WTC11 (cell line): ENCODE measurements at regions not wholly inside any gene's neighbourhood (a gene's known extent, or its start where the extent isn't known, plus 50 kb on each side); places are given as distances from the start of the nearest gene placed in this dataset.

Experiments
- CBFB ChIP-seq: sonication (generic); formaldehyde crosslinking; IDR thresholded peaks from 2 replicates; pipeline ENCODE4 v1.8.1; 2022; ENCODE audit warnings: mild to moderate bottlenecking, low read depth, missing genetic modification reagents
- CREB1 ChIP-seq: sonication (generic); formaldehyde crosslinking; IDR thresholded peaks from 2 replicates; pipeline ENCODE4 v1.8.0; 2023; ENCODE audit warnings: mild to moderate bottlenecking, missing genetic modification reagents
- ESRRA ChIP-seq: sonication (generic); formaldehyde crosslinking; IDR thresholded peaks from 2 replicates; pipeline ENCODE4 v1.8.1; 2022; ENCODE audit warnings: mild to moderate bottlenecking, missing genetic modification reagents, borderline replicate concordance
- JUN ChIP-seq: sonication (generic); formaldehyde crosslinking; IDR thresholded peaks from 2 replicates; pipeline ENCODE4 v1.8.0; 2023; ENCODE audit warnings: mild to moderate bottlenecking, missing genetic modification reagents
- NFYB ChIP-seq: sonication (generic); formaldehyde crosslinking; conservative IDR thresholded peaks from 2 replicates; pipeline ENCODE4 v1.8.0; 2022; ENCODE audit warnings: low read depth, missing genetic modification reagents
- NR1H2 ChIP-seq: sonication (generic); formaldehyde crosslinking; IDR thresholded peaks from 2 replicates; pipeline ENCODE4 v1.9.0; 2021; ENCODE audit warnings: mild to moderate bottlenecking, moderate library complexity, missing genetic modification reagents
- NR2C2 ChIP-seq: sonication (generic); formaldehyde crosslinking; IDR thresholded peaks from 2 replicates; pipeline ENCODE4 v1.8.0; 2022; ENCODE audit warnings: mild to moderate bottlenecking, missing genetic modification reagents
- ZNF416 ChIP-seq: fragments of 250-450 bp; sonication (Bioruptor Pico); IDR thresholded peaks from 2 replicates; pipeline ENCODE4 v1.9.0; 2021; ENCODE audit warnings: mild to moderate bottlenecking, inconsistent platforms
- ZNF671 ChIP-seq: fragments of 250-450 bp; sonication (Bioruptor Pico); IDR thresholded peaks from 2 replicates; pipeline ENCODE4 v1.8.0; 2021; ENCODE audit warnings: mild to moderate bottlenecking
- TF ChIP-seq, protein P1 (sequence below): fragments of 200-600 bp; IDR thresholded peaks from 2 replicates; pipeline ENCODE4 v1.8.0; 2022; ENCODE audit warnings: antibody characterized with exemption
- TF ChIP-seq, protein P2 (sequence below): sonication (generic); formaldehyde crosslinking; IDR thresholded peaks from 2 replicates; pipeline ENCODE4 v1.8.1; 2022; ENCODE audit warnings: low read depth, missing genetic modification reagents, borderline replicate concordance
- TF ChIP-seq, protein P3 (sequence below): sonication (generic); formaldehyde crosslinking; IDR thresholded peaks from 2 replicates; pipeline ENCODE4 v1.8.1; 2023; ENCODE audit warnings: mild to moderate bottlenecking, missing genetic modification reagents
- TF ChIP-seq, protein P4 (sequence below): sonication (generic); formaldehyde crosslinking; IDR thresholded peaks from 2 replicates; pipeline ENCODE4 v1.8.1; 2022; ENCODE audit warnings: low read depth, mild to moderate bottlenecking, moderate library complexity, missing genetic modification reagents, borderline replicate concordance
- TF ChIP-seq, protein P5 (sequence below): sonication (generic); formaldehyde crosslinking; IDR thresholded peaks from 2 replicates; pipeline ENCODE4 v1.8.1; 2023; ENCODE audit warnings: mild to moderate bottlenecking, missing genetic modification reagents, moderate library complexity

DNA sequence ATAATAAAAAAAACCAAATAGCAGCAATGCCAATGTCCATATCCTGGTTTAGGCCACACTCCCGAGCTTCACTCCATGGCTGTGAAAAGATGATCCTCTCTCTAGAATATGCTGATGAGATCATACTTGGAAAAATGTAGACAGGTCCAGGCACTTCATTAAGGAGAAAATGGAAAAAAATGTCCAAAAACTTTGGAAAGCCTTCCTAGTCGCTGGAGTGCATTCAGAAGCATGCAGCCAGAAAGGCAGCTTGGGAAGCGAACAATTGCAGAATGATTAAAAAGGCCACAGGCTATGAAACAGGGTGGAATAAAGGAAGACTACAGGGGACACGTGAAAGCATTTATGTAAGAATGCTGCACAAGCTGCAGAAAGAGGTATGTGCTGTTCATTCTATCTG is 165.6 kb upstream of the HCCS start:
- TF ChIP-seq, protein P1, sequence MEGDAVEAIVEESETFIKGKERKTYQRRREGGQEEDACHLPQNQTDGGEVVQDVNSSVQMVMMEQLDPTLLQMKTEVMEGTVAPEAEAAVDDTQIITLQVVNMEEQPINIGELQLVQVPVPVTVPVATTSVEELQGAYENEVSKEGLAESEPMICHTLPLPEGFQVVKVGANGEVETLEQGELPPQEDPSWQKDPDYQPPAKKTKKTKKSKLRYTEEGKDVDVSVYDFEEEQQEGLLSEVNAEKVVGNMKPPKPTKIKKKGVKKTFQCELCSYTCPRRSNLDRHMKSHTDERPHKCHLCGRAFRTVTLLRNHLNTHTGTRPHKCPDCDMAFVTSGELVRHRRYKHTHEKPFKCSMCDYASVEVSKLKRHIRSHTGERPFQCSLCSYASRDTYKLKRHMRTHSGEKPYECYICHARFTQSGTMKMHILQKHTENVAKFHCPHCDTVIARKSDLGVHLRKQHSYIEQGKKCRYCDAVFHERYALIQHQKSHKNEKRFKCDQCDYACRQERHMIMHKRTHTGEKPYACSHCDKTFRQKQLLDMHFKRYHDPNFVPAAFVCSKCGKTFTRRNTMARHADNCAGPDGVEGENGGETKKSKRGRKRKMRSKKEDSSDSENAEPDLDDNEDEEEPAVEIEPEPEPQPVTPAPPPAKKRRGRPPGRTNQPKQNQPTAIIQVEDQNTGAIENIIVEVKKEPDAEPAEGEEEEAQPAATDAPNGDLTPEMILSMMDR, result no peak
- no peak for TF ChIP-seq ZNF416 (CRISPR knock-in tag)
- TF ChIP-seq JUN (CRISPR knock-in tag), result no peak
- no peak for TF ChIP-seq ZNF671 (CRISPR knock-in tag)
- no peak for TF ChIP-seq CBFB (CRISPR knock-in tag)
- TF ChIP-seq NR2C2 (CRISPR knock-in tag), result no peak
- TF ChIP-seq, protein P2, sequence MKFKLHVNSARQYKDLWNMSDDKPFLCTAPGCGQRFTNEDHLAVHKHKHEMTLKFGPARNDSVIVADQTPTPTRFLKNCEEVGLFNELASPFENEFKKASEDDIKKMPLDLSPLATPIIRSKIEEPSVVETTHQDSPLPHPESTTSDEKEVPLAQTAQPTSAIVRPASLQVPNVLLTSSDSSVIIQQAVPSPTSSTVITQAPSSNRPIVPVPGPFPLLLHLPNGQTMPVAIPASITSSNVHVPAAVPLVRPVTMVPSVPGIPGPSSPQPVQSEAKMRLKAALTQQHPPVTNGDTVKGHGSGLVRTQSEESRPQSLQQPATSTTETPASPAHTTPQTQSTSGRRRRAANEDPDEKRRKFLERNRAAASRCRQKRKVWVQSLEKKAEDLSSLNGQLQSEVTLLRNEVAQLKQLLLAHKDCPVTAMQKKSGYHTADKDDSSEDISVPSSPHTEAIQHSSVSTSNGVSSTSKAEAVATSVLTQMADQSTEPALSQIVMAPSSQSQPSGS, result no peak
- no peak for TF ChIP-seq CREB1 (CRISPR knock-in tag)
- TF ChIP-seq, protein P3, sequence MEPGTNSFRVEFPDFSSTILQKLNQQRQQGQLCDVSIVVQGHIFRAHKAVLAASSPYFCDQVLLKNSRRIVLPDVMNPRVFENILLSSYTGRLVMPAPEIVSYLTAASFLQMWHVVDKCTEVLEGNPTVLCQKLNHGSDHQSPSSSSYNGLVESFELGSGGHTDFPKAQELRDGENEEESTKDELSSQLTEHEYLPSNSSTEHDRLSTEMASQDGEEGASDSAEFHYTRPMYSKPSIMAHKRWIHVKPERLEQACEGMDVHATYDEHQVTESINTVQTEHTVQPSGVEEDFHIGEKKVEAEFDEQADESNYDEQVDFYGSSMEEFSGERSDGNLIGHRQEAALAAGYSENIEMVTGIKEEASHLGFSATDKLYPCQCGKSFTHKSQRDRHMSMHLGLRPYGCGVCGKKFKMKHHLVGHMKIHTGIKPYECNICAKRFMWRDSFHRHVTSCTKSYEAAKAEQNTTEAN (CRISPR knock-in tag), result no peak
- no peak for TF ChIP-seq NR1H2 (CRISPR knock-in tag)
- TF ChIP-seq ESRRA (CRISPR knock-in tag), result no peak
- TF ChIP-seq, protein P4, sequence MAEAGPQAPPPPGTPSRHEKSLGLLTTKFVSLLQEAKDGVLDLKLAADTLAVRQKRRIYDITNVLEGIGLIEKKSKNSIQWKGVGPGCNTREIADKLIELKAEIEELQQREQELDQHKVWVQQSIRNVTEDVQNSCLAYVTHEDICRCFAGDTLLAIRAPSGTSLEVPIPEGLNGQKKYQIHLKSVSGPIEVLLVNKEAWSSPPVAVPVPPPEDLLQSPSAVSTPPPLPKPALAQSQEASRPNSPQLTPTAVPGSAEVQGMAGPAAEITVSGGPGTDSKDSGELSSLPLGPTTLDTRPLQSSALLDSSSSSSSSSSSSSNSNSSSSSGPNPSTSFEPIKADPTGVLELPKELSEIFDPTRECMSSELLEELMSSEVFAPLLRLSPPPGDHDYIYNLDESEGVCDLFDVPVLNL, result no peak
- no peak for TF ChIP-seq NFYB (CRISPR knock-in tag)
- TF ChIP-seq, protein P5, sequence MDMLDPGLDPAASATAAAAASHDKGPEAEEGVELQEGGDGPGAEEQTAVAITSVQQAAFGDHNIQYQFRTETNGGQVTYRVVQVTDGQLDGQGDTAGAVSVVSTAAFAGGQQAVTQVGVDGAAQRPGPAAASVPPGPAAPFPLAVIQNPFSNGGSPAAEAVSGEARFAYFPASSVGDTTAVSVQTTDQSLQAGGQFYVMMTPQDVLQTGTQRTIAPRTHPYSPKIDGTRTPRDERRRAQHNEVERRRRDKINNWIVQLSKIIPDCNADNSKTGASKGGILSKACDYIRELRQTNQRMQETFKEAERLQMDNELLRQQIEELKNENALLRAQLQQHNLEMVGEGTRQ (CRISPR knock-in tag), result no peak
